GM21423 (cell line): ENCODE measurements at regions not wholly inside any gene's neighbourhood (a gene's known extent, or its start where the extent isn't known, plus 50 kb on each side); places are given as distances from the start of the nearest gene placed in this dataset.

Experiments used
- ATAC-seq: cut with Tn5 transposase; IDR thresholded peaks from one replicate; pipeline ENCODE4 v1.9.1; 2021; ENCODE audit warnings: mild to moderate bottlenecking, moderate library complexity; ENCODE audit not compliant: unreplicated experiment

DNA sequence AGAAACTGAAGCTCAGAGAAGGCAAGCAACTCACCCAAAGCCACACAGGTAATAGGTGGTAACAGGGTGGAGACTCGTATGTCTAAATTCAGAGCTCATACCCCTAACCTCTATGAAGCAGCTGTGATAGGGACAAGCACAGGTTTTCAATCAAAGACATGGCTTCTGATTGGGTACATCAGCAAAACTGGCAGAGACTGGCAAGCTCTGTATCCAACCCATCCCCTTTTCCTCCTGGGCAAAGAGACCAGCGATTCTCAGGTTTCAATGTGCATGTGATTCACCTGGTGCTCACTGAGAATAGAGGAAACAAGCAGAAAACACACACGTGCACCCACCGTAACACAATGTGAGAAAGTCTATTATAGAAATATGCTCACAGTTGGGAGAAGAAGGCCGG is 153.0 kb downstream of the SMIM20 start:
- ATAC-seq: no peak

DNA sequence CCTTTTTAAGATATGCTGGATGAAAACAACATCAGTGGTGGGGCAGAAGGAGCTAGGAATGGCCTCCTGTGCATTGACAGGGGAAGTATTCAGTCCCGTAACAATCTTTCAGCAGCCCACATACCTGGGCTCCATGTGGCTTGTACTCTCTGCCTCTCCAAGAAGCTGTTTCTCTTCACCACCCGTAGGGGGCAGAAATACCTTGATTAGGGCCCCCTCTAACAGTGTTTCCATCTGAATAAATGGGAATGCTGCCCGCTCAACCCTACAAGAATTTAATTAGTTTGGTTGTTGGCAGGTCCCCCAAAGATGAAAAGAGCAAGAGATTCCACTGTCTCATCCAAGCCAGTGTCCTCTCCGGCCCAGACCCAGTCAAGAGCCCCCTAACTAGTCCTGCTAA is 155.2 kb downstream of the SMIM20 start:
- ATAC-seq: no peak

DNA sequence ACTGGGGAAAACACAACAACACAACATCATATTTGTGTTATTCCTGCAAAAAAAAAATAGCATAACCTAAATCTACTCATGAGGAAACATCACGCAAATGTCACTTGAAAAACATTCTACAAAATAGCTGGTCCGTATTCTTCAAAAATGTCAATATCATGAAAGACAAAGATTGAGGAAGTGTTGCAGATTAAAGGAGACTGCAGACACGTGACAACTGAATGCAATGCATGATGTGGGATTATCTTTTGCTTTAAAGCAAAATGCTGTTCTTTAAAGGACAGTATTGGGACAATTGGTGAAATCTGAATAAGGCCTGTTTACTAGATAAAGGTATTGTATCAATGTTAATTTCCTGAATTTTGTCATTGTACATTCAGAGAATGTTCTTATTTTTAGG is 157.7 kb downstream of the SMIM20 start:
- no peak for ATAC-seq

DNA sequence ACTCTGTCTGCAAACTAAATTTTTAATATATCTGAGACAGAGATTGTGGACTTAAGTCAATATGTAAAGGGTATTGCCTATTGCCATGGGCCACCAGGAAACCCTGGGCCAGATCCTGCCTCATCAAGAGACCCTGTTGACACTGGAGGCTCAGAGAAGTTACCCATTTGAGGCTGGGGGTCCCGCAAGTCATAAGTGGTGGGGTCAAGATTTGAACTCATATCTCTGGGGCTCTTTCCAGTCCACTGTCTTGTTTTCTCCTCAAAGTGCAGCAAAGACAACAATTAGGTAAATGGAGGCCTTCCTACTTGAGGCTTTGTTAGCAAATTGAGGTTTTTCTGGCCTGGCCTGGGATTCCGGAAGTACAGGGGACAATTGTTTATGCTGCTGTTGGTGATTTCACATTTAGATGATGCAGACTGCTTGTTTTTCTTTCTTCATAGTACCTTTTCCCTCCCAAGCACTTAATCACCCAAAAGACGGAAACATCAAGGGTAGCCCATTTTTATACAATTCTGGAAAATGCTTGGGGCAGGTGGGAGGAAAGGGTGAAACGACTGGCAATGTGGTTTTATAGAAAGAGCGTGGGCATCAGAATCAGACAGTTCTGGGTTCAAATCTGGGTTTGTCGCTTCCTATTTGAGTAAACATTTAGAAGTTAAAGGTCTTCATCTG is 160.0 kb downstream of the SMIM20 start:
- no peak for ATAC-seq

DNA sequence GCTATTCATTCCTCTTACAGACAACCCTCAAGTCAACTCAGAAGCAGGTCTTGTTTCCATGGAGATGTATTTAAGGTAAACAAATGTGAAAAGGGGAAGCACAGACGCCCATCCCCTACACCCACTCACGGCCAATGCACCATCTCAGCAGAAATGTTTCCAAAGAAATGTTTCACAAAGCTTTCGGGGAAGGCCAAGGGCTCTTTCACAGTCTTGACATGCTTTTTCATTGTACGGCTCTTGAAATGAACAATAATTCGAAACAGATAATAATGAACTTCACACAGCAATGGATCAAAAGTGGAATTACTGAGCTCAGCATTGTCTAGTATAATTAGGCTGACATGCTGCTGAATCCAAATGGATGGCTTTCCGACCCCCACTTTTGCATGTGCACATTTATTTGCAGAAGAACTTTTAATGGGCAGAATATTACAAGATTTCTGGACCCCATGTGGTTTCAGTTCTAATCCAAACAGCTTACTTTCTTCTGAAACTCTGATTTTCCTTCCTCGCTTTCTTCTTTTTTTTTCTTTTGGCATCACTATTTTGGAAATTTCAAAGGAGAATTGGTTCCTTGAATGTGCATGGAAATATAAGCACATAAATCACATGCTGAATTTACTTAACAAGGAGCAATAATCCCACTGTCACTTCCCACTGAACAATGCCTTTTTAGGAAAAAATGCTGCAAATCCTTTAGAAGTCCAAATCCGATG is 160.9 kb downstream of the SMIM20 start:
- ATAC-seq: peak; percentile 72

DNA sequence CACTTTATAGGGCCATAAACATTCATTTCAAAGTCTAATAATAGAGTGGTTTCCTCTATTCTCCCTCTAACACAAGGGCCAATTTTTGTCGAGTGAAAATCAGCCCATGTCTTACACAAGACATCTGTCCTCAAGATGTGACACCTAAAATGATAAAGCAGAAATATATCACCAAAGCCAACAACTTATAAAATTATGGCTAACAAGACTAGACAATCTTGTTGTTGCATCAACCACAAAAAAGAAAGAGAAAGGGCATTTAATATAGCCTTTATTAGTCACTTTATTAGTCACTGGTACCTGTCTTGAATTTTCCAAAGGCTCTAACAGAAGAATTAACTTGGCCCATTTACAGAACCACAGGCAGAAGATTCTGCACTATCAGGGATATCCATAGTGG is 161.6 kb downstream of the SMIM20 start:
- ATAC-seq: no peak

DNA sequence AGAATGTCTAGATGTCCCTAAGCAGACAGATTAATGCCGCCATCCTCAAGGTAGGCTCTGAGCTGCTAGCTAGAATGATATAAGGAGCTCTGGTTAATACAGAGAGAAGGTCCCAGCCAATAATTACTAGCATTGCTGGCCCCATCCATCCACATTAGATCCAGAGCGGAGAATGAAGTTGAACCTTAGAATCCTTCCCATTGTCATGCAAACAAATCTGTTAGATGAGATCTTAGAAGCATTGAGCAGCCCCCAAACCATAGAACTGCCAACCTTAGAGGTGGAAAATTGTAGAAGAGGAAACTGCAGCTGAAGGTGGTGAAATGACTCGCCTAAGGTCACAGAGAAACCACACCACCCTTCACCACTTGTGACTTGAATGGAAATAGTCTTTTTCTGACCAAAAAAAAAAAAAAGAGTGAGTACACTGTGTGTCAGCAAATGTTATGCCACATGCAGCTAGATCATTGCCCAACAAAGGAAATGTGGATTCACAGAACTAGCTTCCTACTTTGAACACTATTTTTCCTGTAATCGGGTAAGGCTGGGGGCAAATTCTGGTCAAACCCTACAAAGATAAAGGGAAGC is 162.1 kb downstream of the SMIM20 start:
- ATAC-seq: peak; percentile 70

DNA sequence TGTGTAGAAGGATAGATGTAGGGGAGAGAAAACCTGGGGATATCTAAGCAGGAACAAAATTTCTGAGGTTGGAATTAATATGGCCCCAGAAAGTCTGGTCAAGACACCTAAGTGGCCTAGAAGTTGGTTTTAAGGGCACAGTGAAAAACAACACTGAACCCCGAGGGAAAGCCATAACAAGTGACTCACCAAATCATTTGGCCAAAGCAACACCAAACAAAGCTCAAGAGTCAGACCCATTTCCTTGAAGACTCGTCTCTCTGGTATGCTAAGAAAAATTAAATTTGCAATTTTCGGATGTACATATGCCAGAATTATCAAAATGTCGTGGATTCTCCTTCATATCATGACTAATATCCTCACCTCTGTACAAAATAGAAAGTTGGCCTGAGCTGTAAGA is 162.9 kb downstream of the SMIM20 start:
- no peak for ATAC-seq

DNA sequence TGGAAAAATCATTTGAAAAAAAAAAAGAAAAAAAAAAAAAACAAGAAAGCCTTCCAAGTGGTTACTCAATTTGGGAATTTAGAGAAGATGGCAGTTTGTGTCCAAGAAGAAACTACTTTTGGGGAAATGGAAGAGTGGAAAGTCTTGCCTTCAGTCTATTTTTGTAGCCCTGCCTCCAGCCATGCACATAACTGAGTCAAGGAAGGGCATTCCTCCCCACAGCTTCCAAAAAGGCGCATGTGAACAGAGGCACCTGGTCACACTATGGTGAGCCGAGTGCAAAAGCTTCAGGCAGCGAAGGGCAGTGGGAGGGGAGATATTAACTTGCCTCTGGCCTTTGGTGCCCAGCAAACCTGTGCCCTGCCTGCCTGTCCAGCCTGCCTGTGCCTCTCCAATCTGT is 163.7 kb downstream of the SMIM20 start:
- no peak for ATAC-seq

DNA sequence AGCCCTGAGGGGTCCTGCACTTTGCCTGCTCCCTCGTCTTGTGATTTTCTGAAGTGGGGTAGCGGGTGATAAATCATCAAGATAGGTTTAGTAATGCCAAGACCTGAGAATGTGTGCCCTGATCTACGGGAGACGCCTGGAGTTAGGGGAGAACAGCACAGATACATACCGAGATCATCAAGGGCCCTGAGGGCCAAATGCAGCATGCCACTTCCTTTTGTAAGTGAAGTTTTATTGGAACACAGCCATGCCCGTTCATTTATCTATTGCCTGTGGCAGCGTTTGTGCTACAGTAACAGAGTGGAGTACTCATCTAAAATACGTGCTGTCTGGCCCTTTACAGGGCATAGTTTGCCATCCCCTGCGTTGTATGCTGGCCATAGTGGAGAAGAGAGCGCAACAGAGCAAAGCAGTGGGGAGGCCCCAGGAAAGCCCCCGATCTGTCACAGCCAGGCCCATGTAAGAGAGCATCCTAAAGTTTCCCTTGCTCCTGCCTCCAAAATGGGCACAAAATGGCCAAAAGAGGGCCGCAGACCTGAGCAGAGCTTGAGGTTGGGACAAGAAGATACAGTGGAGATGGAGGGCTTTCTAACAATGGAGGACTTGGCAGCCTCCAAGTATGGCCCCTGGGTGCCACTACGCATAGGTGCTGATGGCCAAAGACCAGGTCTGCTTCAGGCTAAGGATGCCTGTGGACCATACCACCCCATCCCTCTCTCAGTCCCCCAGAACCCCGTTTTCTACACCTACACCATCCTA is 167.0 kb downstream of the SMIM20 start:
- no peak for ATAC-seq

DNA sequence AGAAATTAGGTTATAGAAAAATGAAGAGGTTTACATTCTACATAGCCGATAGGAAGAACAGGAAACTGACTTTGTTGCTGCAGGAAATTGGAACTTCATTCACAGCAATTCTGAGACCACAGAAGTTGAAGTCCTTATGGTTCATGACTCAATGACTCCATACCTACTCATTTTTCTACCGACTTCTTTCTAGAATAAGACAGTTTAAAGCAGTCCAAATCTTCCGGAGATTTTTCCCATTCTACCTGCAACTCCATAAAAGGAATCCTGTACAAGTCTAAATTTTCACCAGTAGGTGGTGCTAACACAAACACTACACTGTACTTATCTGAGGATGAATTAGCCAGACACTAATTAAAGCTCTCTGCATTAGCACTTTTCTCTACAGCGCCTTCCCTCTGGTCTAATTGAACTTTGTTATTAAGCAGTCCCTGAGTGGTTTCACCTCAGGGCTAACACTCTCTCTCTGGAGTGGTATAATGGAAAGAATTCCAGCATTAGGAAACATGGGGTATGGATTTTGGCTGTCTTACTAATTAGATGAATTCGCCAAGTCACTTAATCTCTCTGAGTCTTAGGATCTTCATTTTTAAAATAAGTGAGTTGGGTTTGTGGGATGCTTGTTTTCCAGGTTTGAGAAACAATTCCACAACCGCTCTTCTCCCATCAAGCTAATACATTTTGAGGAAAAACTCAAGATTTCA is 167.9 kb downstream of the SMIM20 start:
- ATAC-seq: no peak

DNA sequence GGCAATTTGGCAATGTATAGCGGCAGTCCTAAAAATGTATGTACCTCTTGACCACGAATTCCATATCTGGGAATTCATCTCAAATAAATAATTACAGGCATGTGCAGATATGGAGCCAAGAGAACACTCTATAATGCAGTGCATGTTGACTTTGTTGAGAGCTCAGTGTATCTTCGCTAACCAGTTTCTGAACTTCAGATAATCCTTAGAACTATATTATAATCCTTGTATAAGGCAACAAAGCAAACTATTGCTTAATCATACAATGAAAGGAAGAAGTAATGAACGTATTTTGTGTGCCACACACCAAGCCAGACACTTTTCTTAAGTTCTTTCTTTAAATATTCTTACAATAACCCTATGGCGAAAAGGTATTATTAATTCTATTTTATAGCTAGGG is 168.5 kb downstream of the SMIM20 start:
- no peak for ATAC-seq

DNA sequence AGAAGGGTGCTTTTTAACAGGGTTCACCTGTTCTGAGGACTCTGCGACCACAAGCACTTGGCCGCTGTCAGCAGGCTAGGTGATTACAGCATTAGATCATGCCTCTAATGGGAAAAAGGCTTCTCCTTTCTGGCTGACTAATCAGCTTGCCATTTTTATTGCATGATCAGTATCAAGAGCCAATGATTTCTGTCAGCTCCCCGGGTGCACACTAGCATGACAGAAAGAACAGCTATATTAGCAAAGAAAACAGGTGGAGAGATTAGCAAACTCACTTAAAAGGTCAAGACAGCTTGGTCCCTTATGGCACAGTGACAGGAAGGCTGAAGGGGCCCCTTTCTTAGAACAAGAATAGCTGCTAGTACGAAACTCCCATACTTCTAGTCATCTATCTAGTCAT is 170.0 kb downstream of the SMIM20 start:
- ATAC-seq: no peak

DNA sequence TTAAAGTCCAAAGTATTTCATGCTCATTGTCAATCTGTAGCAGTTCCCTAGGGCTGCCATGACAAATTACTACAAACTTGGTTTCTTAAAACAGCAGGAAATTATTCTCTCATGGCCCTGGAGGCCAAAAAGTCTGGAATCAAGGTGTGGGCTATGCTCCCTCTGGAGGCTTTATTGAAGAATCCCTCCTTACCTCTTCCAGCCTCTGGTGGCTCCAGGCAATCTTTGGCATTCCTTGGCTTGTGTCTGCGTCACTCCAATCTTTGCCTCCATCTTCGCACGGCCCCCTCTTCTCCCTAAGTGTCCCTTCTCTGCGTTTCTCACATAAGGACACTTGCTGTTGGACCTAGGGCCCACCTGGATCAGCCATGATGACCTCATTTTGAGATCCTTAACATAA is 170.4 kb downstream of the SMIM20 start:
- no peak for ATAC-seq

DNA sequence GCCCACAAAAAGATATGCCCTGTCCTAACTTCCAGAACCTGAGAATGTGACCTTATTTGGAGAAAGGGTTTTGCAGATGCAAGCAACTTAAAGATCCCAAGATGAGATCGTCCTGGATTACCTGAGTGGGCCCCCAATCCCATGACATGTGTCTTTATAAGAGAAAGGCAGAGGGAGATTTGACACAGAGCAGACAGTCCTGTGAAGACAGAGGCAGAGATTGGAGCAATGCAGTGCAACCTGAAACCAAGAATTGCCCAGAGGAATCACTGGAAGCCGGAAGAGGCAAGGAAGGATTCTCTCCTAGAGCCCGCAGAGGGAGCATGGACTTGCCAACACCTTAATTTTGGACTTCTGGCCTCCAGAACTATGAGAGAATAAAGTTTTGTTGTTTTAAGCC is 171.5 kb downstream of the SMIM20 start:
- no peak for ATAC-seq

DNA sequence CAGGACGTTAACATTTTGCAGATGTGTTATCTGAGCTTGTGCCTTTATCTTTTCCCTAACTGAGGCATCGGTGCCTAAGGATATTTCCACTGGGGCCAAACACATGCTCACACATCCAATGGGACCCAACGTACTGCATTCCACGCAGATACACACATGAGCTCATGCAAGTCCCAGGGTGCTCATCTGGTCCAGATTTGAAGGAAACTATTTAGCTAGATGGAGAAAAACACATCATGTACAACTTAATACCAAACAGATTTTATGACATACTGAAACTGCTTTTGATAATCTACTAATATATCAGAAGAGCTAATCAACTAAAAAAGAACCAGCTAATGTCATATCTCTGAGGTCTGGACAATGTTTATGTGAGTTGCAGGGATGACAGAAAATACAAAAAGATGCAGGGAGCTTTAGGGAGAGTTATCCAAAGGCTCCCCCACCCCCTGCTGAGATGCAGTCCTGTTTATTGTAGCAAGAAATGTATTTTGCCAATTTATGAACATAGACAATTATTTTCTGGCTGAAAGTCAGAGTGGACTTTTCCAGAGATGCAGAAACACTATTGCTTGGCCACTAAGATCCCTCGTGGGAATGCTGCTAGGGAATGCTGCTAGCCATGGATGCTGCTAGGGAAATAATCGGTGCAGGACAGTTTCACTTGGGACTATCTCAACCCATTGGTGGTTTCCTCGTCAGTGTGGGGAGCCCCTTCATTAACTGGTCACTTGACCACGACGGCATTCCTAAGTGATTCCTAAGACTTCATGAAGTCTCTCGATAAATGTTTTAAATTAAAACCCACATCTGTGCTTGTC is 172.8 kb downstream of the SMIM20 start:
- no peak for ATAC-seq

DNA sequence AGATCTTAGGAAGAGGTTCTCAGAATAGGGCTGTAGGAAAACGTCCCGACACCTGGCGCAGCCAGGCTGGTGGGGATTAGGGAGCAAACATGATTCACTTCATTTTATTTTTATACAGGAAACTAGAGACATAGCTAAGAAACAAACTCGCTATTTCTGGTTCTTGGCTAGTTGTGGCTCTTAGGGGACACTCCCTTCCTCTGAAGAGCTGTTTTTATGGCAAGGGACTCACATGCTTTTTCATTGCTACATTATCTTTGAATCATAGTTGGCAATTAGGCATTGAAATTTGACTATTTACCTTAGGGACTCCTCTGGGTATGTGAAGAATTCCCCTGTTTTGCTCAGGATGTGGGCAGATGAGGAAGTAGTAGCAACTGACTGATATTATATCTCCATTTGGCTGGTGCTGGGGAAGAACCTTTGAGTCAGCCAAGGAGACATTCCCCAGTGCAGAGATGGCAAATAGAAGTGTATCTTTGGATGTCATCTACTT is 174.5 kb downstream of the SMIM20 start:
- ATAC-seq: peak; percentile 77

DNA sequence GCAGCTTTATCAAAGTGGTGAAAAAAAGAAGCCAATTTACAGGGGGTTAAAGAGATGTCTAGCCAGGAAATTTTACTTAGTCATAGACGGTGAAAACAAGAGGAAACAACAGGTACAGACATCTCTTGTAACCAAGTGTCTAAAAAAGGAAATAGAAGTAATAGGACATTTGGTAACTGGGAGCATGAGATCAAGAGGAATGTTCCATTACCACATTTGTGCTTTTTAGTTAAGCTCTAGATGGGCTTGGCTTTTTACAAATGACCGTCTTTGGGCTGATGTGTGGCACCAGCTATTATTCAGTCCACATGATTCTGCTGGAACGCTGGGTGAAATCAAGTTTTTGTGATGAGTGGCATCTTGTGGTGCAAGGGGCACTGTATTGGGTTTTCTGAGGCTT is 179.5 kb downstream of the SMIM20 start:
- ATAC-seq: no peak

DNA sequence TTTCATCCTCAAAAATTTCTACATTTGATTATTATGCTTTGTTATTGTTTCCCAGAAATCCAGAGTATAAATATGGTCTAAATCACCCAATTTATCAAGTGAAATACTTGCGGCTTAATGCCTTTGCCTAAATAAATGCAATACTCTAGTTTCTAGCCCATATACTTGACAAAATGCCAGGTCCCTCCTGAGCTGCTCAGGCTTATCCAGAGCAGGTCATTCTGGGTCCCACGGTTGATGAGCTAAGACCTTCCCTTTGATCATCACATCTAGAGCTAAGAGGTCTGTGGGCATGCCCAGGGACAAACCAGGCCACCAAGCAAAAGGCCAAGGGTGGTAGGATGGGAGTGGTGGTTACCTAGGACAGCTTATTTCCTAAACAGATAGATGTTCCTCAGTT is 180.1 kb downstream of the SMIM20 start:
- ATAC-seq: no peak

DNA sequence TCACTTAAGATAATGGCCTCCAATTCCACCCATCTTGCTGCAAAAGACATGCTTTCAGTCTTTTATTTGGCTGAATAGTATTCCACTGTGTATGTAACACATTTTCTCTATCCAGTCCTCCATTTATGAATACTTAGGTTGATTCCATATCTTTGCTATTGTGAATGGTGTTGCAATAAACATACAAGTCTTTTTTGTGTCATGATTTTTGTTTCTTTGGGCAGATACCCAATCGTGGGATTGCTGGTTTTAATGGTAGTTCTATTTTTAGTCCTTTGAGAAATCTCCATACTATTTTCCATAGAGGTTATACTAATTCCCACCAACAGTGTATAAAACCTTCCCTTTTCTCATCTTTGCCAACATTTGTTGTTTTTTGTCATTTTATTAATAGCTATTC is 180.9 kb downstream of the SMIM20 start:
- no peak for ATAC-seq
